ENCODE measurements at regions not wholly inside any gene's neighbourhood (a gene's known extent, or its start where the extent isn't known, plus 50 kb on each side); places are given as distances from the start of the nearest gene placed in this dataset.

DNA sequence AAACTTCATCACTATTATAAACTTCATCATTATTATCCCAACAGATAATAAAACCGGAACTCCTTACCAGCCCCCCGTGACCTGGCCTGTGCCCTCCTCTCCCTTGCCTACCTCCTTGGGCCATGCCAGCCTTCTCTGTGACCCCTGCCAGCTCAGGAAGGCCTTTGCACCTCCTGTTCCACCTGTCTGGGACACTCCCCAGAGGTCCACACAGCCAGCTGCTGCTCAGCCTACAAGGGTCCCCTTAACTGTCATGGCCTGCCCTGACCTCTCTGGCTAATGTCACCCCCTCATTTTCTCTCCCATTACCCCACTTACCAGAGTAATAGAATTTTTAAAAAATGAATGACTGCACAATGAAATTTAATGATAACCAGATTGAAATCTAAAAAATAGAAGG, 121.0 kb downstream of the NCOR2 start:
- TF ChIP-seq, protein P1, sequence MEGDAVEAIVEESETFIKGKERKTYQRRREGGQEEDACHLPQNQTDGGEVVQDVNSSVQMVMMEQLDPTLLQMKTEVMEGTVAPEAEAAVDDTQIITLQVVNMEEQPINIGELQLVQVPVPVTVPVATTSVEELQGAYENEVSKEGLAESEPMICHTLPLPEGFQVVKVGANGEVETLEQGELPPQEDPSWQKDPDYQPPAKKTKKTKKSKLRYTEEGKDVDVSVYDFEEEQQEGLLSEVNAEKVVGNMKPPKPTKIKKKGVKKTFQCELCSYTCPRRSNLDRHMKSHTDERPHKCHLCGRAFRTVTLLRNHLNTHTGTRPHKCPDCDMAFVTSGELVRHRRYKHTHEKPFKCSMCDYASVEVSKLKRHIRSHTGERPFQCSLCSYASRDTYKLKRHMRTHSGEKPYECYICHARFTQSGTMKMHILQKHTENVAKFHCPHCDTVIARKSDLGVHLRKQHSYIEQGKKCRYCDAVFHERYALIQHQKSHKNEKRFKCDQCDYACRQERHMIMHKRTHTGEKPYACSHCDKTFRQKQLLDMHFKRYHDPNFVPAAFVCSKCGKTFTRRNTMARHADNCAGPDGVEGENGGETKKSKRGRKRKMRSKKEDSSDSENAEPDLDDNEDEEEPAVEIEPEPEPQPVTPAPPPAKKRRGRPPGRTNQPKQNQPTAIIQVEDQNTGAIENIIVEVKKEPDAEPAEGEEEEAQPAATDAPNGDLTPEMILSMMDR (IDR thresholded peaks at IDR 0.05) = no peak
- TF ChIP-seq POLR2A (IDR thresholded peaks at IDR 0.05) = no peak
